AG10803 (cell line): ENCODE measurements at regions not wholly inside any gene's neighbourhood (a gene's known extent, or its start where the extent isn't known, plus 50 kb on each side); places are given as distances from the start of the nearest gene placed in this dataset.

ENCODE experiments used
- DNase-seq: peaks from one replicate; pipeline ENCODE4 v3.0.0; 2010; ENCODE audit warnings: low read depth
- H3K4me3 ChIP-seq: 2 replicates; pipeline ENCODE4 v1.5.1; 2011; ENCODE audit warnings: mild to moderate bottlenecking, low read length, control low read depth
- CTCF ChIP-seq: conservative IDR thresholded peaks from 2 replicates; pipeline ENCODE4 v1.5.1; 2011; ENCODE audit warnings: mild to moderate bottlenecking, low read length, control low read depth, inconsistent platforms

GRCh38 chr2:18381386-18381785 lies 179.1 kb downstream of the RDH14 start:
- peak; percentile 37 for DNase-seq
- no peak overlapping the region for H3K4me3 ChIP-seq
- TF ChIP-seq CTCF: no peak

- peak; percentile 17 for DNase-seq
- no peak for TF ChIP-seq CTCF
Observed at GRCh38 chr2:18380321-18380720, 180.1 kb downstream of the RDH14 start.

GRCh38 chr2:18379870-18380269 lies 180.6 kb downstream of the RDH14 start:
- no peak for DNase-seq
- no peak for TF ChIP-seq CTCF
- H3K4me3 ChIP-seq: no peak overlapping the region

More at GRCh38 chr2:18380321-18380720, 180.1 kb downstream of the RDH14 start:
- no peak overlapping the region for H3K4me3 ChIP-seq

GRCh38 chr2:18378020-18378653 lies 182.3 kb downstream of the RDH14 start:
- peak; percentile 91 for TF ChIP-seq CTCF
- H3K4me3 ChIP-seq: no peak overlapping the region
- peak; percentile 33 for DNase-seq

GRCh38 chr2:18376936-18377335 lies 183.5 kb downstream of the RDH14 start:
- TF ChIP-seq CTCF: no peak
- DNase-seq: no peak
- H3K4me3 ChIP-seq: no peak overlapping the region

- peak; percentile 21 for DNase-seq
- no peak for TF ChIP-seq CTCF
- H3K4me3 ChIP-seq: no peak overlapping the region
Observed at GRCh38 chr2:18373664-18374063, 186.8 kb downstream of the RDH14 start.

- H3K4me3 ChIP-seq: no peak overlapping the region
- TF ChIP-seq CTCF: no peak
- no peak for DNase-seq
Observed at GRCh38 chr2:18373081-18373480, 187.4 kb downstream of the RDH14 start.
